C4-2B (cell line): ENCODE measurements at regions not wholly inside any gene's neighbourhood (a gene's known extent, or its start where the extent isn't known, plus 50 kb on each side); places are given as distances from the start of the nearest gene placed in this dataset.

Experiments used
- H3K27ac ChIP-seq: fragments of 450-650 bp; 2 replicates; pipeline ENCODE4 v1.5.1; 2017
- CTCF ChIP-seq: fragments of 450-650 bp; conservative IDR thresholded peaks from 2 replicates; pipeline ENCODE4 v1.5.1; 2017; ENCODE audit warnings: mild to moderate bottlenecking
- ZFX ChIP-seq: fragments of 450-650 bp; IDR thresholded peaks from 2 replicates; pipeline ENCODE4 v1.6.1; 2017

GRCh38 chr13:91097269-91097668 lies 250.2 kb upstream of the MIR17HG start:
- no peak overlapping the region for H3K27ac ChIP-seq
- TF ChIP-seq ZFX = no peak
- no peak for TF ChIP-seq CTCF

GRCh38 chr13:91099877-91100276 lies 247.6 kb upstream of the MIR17HG start:
- TF ChIP-seq ZFX (no peak), CTCF (no peak)
- no peak overlapping the region for H3K27ac ChIP-seq

- TF ChIP-seq ZFX = no peak
- no peak for TF ChIP-seq CTCF
- H3K27ac ChIP-seq = no peak overlapping the region
These were observed 246.5 kb upstream of the MIR17HG start for GRCh38 chr13:91100944-91101343.

- TF ChIP-seq ZFX (no peak), CTCF (no peak)
These were observed 246.1 kb upstream of the MIR17HG start for GRCh38 chr13:91101381-91101780.

GRCh38 chr13:91105270-91105669 lies 242.2 kb upstream of the MIR17HG start:
- TF ChIP-seq ZFX = no peak
- no peak for TF ChIP-seq CTCF

More at GRCh38 chr13:91101381-91101780, 246.1 kb upstream of the MIR17HG start:
- H3K27ac ChIP-seq = no peak overlapping the region

GRCh38 chr13:91106565-91106964 lies 240.9 kb upstream of the MIR17HG start:
- TF ChIP-seq CTCF (no peak), ZFX (no peak)
- H3K27ac ChIP-seq = no peak overlapping the region

More at GRCh38 chr13:91105270-91105669, 242.2 kb upstream of the MIR17HG start:
- no peak overlapping the region for H3K27ac ChIP-seq

GRCh38 chr13:91108315-91108714 lies 239.2 kb upstream of the MIR17HG start:
- no peak overlapping the region for H3K27ac ChIP-seq
- no peak for TF ChIP-seq ZFX
- TF ChIP-seq CTCF = no peak
